GM10248 (cell line): ENCODE measurements at regions not wholly inside any gene's neighbourhood (a gene's known extent, or its start where the extent isn't known, plus 50 kb on each side); places are given as distances from the start of the nearest gene placed in this dataset.
"Not testable (repeated sequence)": the region's sequence is repeated elsewhere in the genome, so short reads cannot be mapped to it uniquely, and the experiment has no call there.

ENCODE experiments used
- CTCF ChIA-PET: fragments of 300-600 bp; sonication (Branson Sonifier 250); formaldehyde crosslinking; extraction: SDS; loops from one replicate; lab custom pipeline; 2021; ENCODE audit warnings: antibody characterized with exemption; lab: Yijun Ruan, JAX
- POLR2A ChIA-PET: fragments of 350-650 bp; sonication (Branson Sonifier 250); formaldehyde crosslinking; extraction: SDS; loops from one replicate; lab custom pipeline; 2020; ENCODE audit warnings: antibody characterized with exemption; lab: Yijun Ruan, JAX
- DNase-seq: peaks from one replicate; pipeline ENCODE4 v3.0.0; 2012; ENCODE audit errors: extremely low spot score
- TF ChIP-seq, protein P1 (sequence below): IDR thresholded peaks from 2 replicates; pipeline ENCODE4 v1.5.1; 2012; ENCODE audit warnings: mild to moderate bottlenecking, low read depth; ENCODE audit errors: extremely low read depth, missing control alignments, control extremely low read depth

GRCh38 chr5:130427222-130427955, 523.1 kb downstream of the CHSY3 start:
- TF ChIP-seq, protein P1, sequence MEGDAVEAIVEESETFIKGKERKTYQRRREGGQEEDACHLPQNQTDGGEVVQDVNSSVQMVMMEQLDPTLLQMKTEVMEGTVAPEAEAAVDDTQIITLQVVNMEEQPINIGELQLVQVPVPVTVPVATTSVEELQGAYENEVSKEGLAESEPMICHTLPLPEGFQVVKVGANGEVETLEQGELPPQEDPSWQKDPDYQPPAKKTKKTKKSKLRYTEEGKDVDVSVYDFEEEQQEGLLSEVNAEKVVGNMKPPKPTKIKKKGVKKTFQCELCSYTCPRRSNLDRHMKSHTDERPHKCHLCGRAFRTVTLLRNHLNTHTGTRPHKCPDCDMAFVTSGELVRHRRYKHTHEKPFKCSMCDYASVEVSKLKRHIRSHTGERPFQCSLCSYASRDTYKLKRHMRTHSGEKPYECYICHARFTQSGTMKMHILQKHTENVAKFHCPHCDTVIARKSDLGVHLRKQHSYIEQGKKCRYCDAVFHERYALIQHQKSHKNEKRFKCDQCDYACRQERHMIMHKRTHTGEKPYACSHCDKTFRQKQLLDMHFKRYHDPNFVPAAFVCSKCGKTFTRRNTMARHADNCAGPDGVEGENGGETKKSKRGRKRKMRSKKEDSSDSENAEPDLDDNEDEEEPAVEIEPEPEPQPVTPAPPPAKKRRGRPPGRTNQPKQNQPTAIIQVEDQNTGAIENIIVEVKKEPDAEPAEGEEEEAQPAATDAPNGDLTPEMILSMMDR, result no peak
- ChIA-PET CTCF (no interaction called here), POLR2A (no interaction called here)
- no peak for DNase-seq

GRCh38 chr5:130425424-130425823, 521.2 kb downstream of the CHSY3 start:
- CTCF ChIA-PET, result no interaction called here
- POLR2A ChIA-PET, result no interaction called here
- no peak for DNase-seq
- TF ChIP-seq, protein P1, result no peak

- TF ChIP-seq, protein P1, result no peak
- ChIA-PET POLR2A (no interaction called here), CTCF (no interaction called here)
- DNase-seq, result no peak
Observed at GRCh38 chr5:130424341-130424740, 520.1 kb downstream of the CHSY3 start.

GRCh38 chr5:130402906-130403305, 498.6 kb downstream of the CHSY3 start:
- TF ChIP-seq, protein P1, result no peak
- POLR2A ChIA-PET, result no interaction called here
- DNase-seq, result no peak
- CTCF ChIA-PET, result no interaction called here

- TF ChIP-seq, protein P1, result no peak
- CTCF ChIA-PET, result no interaction called here
- POLR2A ChIA-PET, result no interaction called here
- no peak for DNase-seq
Observed at GRCh38 chr5:130400091-130400490, 495.8 kb downstream of the CHSY3 start.

- TF ChIP-seq, protein P1, result no peak
- ChIA-PET CTCF (no interaction called here), POLR2A (no interaction called here)
- no peak for DNase-seq
Observed at GRCh38 chr5:130398825-130399224, 494.6 kb downstream of the CHSY3 start.

- DNase-seq, POLR2A ChIA-PET: not testable (repeated sequence)
- CTCF ChIA-PET, result interaction anchor here (1.3 to 1.5 kb wide), 2 partner anchors 13 to 18 kb away, joined by 3 to 4 read pairs; no protein-coding TSS in a partner anchor
Observed at GRCh38 chr5:130397727-130398126, 493.5 kb downstream of the CHSY3 start.
